ENCODE measurements at regions not wholly inside any gene's neighbourhood (a gene's known extent, or its start where the extent isn't known, plus 50 kb on each side); places are given as distances from the start of the nearest gene placed in this dataset.

DNA sequence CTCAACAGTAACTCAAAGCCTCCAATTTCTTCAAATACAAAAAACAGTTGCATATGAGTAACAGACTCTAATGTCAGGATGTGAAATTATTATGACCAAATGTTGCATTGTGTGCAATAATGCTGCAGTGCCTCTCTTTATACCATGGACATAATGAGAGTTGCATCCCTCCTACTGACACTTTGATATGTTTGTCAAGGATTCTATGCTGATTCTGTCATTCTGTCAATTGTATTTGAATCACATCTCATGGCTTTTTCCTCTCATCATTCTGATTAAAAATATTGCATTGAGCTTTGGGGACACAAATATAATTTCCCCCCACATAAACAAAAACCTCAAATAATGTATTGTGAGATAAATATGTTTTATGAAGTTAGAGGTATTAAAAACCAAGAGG is 84.6 kb upstream of the SGCE start:
- no peak overlapping the region for H3K18ac ChIP-seq (ENCODE audit: insufficient read length, low read depth, low read length)
- no peak overlapping the region for H4K5ac ChIP-seq (ENCODE audit: insufficient read length, low read depth, low read length)
- H2AFZ ChIP-seq (ENCODE audit: low read length): no peak overlapping the region
- H4K91ac ChIP-seq (ENCODE audit: insufficient read length, low read depth, low read length): no peak overlapping the region
- H3K14ac ChIP-seq (ENCODE audit: insufficient read depth, low read length): no peak overlapping the region
- H3K4me1 ChIP-seq (ENCODE audit: insufficient read depth, low read length): no peaks in the 10 kb centered on the region
- no peaks in the 10 kb centered on the region for H3K9me3 ChIP-seq (ENCODE audit: control insufficient read depth, low read depth, low read length)
- no peak overlapping the region for H2BK5ac ChIP-seq (ENCODE audit: insufficient read length, low read length)
- no peak overlapping the region for H2BK120ac ChIP-seq (ENCODE audit: low read depth, low read length, poor library complexity, severe bottlenecking)
- no peaks in the 10 kb centered on the region for H3K79me1 ChIP-seq (ENCODE audit: insufficient read depth, low read depth, low read length, poor library complexity, severe bottlenecking)
- H3K4me1 Mint-ChIP-seq: no peaks in the 10 kb centered on the region
- H3K36me3 Mint-ChIP-seq (ENCODE audit: insufficient read depth in 1 of 3, low read depth in 3 of 3): no peaks in the 10 kb centered on the region
- DNase-seq: no peak
- no peak overlapping the region for H3T11ph ChIP-seq (ENCODE audit: low read length)
- no peaks in the 10 kb centered on the region for H3K23me2 ChIP-seq (ENCODE audit: insufficient read length, low read depth, low read length, poor library complexity, severe bottlenecking)
- H3K27me3 Mint-ChIP-seq (ENCODE audit: low read depth): no peaks in the 10 kb centered on the region
- H3K27ac Mint-ChIP-seq: no peak overlapping the region
- TF ChIP-seq, protein P1, sequence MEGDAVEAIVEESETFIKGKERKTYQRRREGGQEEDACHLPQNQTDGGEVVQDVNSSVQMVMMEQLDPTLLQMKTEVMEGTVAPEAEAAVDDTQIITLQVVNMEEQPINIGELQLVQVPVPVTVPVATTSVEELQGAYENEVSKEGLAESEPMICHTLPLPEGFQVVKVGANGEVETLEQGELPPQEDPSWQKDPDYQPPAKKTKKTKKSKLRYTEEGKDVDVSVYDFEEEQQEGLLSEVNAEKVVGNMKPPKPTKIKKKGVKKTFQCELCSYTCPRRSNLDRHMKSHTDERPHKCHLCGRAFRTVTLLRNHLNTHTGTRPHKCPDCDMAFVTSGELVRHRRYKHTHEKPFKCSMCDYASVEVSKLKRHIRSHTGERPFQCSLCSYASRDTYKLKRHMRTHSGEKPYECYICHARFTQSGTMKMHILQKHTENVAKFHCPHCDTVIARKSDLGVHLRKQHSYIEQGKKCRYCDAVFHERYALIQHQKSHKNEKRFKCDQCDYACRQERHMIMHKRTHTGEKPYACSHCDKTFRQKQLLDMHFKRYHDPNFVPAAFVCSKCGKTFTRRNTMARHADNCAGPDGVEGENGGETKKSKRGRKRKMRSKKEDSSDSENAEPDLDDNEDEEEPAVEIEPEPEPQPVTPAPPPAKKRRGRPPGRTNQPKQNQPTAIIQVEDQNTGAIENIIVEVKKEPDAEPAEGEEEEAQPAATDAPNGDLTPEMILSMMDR (conservative IDR thresholded peaks at IDR 0.05): no peak
- no peak overlapping the region for H4K8ac ChIP-seq (replicated peaks; ENCODE audit: insufficient read length, low read depth, low read length)
- no peak overlapping the region for H3K56ac ChIP-seq (ENCODE audit: insufficient read length, low read depth, low read length)
- H3K27ac ChIP-seq (ENCODE audit: insufficient read length, low read depth, low read length): no peak overlapping the region
- H3K79me2 ChIP-seq (ENCODE audit: insufficient read depth, low read length): no peaks in the 10 kb centered on the region
- H2BK20ac ChIP-seq (ENCODE audit: low read depth, low read length, poor library complexity, severe bottlenecking): no peak overlapping the region
- H3K9ac ChIP-seq (ENCODE audit: extremely low read depth, insufficient read length, low read length): no peak overlapping the region
- no peak overlapping the region for H2BK12ac ChIP-seq (ENCODE audit: insufficient read length, low read depth, low read length)
- no peak overlapping the region for H3K4me2 ChIP-seq (ENCODE audit: insufficient read depth, insufficient read length, low read length)
- no peak overlapping the region for H3K4ac ChIP-seq (ENCODE audit: low read depth, low read length)
- no peaks in the 10 kb centered on the region; a peak in 1 of 5 replicates for H3K9me3 Mint-ChIP-seq
- no peak overlapping the region for H3K23ac ChIP-seq (ENCODE audit: insufficient read length, low read depth, low read length)
- no peak overlapping the region for H2BK15ac ChIP-seq (ENCODE audit: low read depth, low read length)
- H2AK5ac ChIP-seq (ENCODE audit: insufficient read length, low read length): no peak overlapping the region
- no peak overlapping the region for H3K4me3 Mint-ChIP-seq
- no peaks in the 10 kb centered on the region for H4K20me1 ChIP-seq (ENCODE audit: control insufficient read depth, insufficient read depth, insufficient read length)
- no peaks in the 10 kb centered on the region for H3K27me3 ChIP-seq (ENCODE audit: insufficient read depth, low read length)
